Hippocampal formation (tissue), 2 donors: ENCODE measurements at regions not wholly inside any gene's neighbourhood (a gene's known extent, or its start where the extent isn't known, plus 50 kb on each side); places are given as distances from the start of the nearest gene placed in this dataset.

Source experiments
- DNase-seq, 2 donors: peaks; one replicate each; lab custom pipeline; 2025; lab: John Stamatoyannopoulos, UW

DNA sequence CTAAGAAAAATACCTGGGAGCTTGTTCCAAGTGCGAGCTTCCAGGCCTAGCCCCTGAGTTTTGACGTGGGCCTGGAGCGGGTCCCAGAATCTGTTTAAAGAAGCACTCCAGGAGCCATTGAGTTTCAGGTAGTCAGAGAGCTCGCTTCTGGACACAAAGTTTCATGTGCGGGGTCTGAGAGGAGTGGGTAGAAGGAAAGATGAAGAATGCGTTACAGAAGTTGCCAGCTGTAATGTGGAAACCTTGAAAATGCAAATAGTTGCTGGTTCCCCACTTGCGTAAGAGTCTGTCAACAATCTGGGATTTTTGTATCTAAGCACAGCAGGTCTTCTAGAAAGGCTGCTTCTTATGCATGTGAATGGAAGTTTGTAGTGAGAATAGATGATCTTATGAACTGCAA is 77.5 kb upstream of the CLCN4 start:
- no peak for DNase-seq

- DNase-seq = no peak
Observed at GRCh38 chrX:10083809-10084208, 73.0 kb upstream of the CLCN4 start.

GRCh38 chrX:10085223-10085622 is 71.6 kb upstream of the CLCN4 start:
- no peak for DNase-seq

DNA sequence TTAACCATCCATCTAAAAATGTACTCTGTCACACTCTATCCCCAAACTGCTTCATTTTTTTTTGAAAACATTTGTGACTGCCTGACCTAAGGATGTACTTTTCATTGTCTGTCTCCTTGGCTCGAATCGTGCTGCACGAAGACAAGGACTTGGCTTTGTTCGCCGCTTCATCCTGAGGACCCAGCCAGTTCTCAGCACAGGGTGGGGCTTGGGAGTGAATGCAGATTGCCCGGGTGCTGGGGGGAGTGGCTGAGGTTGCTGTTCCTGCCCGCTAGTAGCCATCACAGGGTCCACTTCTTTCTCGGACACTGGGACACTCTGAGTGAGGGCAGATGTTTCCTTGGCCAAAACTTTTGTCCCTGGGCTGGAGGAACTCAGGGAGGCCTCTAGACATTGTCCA is 70.1 kb upstream of the CLCN4 start:
- no peak for DNase-seq

DNA sequence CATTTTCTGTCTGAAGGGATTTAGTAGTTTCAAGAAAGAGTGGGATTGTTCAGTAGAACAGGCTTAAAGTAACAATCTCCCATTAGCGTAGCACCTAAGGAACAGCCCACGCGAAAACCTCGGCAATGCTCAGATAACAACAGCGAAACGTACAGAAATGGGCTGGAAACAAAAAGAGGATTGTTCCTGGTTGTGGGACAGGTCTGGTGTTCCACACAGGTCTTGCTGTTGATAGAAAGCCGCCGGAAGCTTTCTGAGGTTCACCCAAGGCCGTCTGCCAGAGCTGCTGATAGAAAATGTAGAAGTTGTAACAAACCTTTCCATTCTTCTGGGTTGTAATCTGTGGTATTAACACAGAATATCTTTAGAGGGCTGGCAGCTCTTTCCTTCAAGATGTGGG is 69.4 kb upstream of the CLCN4 start:
- DNase-seq = no peak

DNA sequence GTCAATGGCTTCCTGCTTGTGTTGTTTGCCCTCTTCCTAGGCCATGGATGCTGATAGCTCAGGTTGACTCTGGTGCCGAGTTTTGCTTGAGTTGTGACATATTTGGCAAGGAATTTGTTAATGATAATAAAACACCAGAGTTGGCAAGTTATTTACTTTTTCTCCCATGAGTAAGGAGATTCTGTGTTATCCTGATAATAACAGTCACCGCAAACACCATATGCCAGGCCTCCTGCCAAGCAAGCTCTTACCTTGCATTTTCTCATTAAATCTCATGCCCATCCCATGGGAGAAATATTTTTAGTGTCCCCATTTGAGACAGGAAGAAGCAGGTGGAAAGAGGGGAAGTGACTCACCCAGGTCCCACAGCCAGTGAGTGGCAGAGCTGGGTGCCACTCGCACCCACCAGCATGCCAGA is 67.4 kb upstream of the CLCN4 start:
- DNase-seq = no peak

GRCh38 chrX:10090319-10090718 is 66.5 kb upstream of the CLCN4 start:
- no peak for DNase-seq

DNA sequence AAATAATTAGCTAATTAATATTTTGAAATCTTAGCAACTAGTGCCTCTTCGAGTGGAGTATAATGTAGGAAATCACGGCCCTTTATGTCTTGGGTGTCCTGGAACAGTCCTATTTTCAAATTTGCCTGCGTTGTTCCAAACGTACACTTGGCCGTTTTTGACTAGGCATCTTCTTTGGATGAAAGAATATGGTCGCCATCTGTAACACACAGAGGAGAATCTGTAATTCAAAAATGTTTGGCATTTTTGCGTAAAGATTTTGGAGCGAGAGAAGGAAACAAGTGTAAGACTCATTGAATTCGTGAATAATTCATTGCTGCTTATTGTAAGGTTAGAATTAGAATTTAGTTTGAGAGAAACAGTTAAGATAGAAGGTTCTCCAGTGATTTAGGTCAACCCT is 61.5 kb upstream of the CLCN4 start:
- DNase-seq = no peak

GRCh38 chrX:10095698-10096432 is 60.9 kb upstream of the CLCN4 start:
- no peak for DNase-seq

DNA sequence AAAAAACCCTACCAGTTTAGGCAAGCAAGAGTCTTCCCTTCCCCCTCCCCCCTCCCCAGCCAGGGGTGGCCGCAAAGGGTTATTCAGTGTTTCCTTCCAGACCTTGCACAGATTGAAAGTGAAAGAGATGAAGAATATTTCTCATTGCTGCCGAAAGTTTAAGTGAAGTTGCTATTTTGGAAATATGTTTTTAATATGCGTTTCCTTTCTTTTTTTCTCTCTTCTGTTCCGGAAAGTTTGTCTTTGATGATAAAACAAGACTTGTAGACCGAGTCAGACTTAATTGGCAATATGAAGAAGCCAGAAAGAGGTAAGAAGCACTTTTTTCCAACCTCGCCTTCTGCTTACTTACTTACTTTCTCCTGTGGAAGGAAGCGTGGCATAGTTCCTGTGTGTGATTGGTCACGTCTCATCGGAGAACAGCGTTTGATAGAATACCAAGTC is 58.5 kb upstream of the CLCN4 start:
- DNase-seq = no peak

DNA sequence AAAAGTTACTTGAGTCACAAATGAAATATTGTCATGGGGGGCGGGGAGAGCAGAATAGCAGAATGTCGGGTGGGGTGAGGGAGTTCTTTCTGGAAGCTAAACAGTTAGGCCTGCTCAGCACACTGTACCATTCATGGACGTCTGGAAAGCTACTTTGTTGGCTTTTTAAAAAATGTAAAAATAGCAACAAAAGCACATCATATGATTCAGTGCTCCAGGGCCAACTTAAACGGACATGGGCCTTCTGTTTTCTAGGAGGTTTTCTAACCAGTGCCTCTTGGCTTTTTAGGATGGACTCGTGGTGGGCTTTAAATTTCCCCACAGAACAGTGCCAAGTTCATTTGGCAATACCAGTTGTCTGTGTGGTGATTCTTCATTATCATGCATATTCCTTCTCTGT is 57.4 kb upstream of the CLCN4 start:
- DNase-seq = no peak

DNA sequence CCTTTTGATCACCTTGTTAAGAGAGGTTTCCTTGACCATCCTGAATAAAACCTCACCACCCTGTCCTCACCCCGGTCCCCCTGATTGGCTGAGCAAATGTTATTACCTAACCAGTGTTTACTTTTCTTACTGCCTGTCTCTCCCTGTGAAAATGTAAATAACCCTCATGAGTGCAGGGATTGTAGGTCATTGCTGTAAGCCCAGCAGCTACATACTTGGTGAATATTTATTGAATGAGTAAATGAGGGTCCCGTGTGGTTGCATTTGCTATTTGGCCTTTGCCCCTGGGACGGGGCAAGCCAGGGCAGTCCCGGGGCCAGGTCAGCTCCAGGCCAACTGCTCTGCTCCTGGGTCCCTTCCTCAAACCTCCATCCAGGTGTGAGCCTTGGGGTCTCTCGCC is 55.5 kb upstream of the CLCN4 start:
- DNase-seq = no peak

DNA sequence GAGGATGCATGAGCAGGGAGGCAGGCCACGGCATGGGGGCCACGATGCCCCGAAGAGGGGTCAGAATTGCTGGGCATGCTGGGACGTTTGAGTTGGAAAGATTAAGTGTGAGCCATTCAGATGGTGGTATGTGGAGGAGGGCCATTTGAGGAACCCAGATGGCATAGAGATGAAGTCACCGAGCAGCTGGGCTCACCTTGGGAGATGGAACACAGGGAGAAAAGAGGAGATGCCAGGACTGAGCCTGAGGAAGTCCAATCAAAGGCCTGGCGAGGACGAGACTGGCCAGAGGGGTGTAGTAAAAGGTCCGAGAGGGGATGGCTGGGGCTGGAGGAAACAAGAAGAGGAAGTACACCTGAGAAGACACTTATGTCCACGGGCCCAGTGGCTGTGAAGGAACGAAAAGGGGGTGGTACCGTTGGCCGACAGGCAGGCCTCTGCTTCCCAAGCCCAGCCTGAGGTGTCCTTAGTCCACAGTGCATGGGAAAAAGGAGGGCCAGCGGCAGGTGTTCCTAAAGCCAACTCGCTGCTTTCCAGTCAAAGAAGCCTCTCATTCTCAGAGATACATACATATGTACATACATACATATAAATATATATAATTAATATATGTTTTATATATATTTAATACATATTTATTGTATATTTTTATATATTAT is 54.6 kb upstream of the CLCN4 start:
- DNase-seq = no peak

- DNase-seq = no peak
Observed at GRCh38 chrX:10103023-10103422, 53.8 kb upstream of the CLCN4 start.

GRCh38 chrX:10104958-10105658 is 51.7 kb upstream of the CLCN4 start:
- no peak for DNase-seq

DNA sequence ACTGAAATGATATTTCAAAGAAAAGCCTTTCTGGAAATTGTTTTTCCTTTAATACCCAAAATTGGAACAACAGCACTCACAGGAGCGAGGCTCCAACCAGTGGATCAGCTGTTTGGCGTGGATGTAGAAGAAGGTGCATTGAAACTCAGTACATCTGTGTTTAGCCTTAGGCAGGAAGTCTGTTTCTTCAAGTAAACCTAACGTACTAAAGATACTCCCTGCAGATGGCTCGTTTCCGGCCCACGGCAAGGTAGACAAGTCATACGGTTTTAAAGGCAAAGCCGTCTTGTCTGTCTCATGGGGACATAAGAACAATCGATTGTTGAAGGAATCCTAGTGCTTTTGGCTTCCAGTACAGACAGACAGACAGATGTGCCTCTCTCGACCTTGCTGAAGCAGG is 50.0 kb upstream of the CLCN4 start:
- no peak for DNase-seq
